OCI-LY1 (cell line): ENCODE measurements at regions not wholly inside any gene's neighbourhood (a gene's known extent, or its start where the extent isn't known, plus 50 kb on each side); places are given as distances from the start of the nearest gene placed in this dataset.

Experiments
- H2AFZ ChIP-seq: fragments of 200-600 bp; sonication (generic), shearing (Covaris generic); 2 replicates; pipeline ENCODE4 v1.6.0; 2014; ENCODE audit warnings: antibody characterized with exemption, mild to moderate bottlenecking, low read length
- H3F3A ChIP-seq: fragments of 200-600 bp; sonication (generic), shearing (Covaris generic); 2 replicates; pipeline ENCODE4 v1.6.0; 2014; ENCODE audit warnings: mild to moderate bottlenecking, antibody characterized with exemption, low read length, moderate library complexity; ENCODE audit not compliant: insufficient read depth
- H3K27ac ChIP-seq: fragments of 200-600 bp; sonication (generic); 2 replicates; pipeline ENCODE4 v1.5.1; 2014; ENCODE audit warnings: low read length, mixed run types, mild to moderate bottlenecking, low read depth; ENCODE audit not compliant: poor library complexity, severe bottlenecking
- H3K27me3 ChIP-seq: fragments of 200-600 bp; sonication (generic); 2 replicates; pipeline ENCODE4 v1.6.0; 2014; ENCODE audit warnings: antibody characterized with exemption, mild to moderate bottlenecking, low read length, moderate library complexity; ENCODE audit not compliant: insufficient read depth
- H3K36me3 ChIP-seq: fragments of 200-600 bp; sonication (generic); 2 replicates; pipeline ENCODE4 v1.6.1; 2014; ENCODE audit warnings: mild to moderate bottlenecking, antibody characterized with exemption, low read length, moderate library complexity, mixed read lengths; ENCODE audit not compliant: insufficient read depth
- H3K4me1 ChIP-seq: fragments of 200-600 bp; sonication (generic); 2 replicates; pipeline ENCODE4 v1.5.1; 2014; ENCODE audit warnings: mild to moderate bottlenecking, low read length, moderate library complexity; ENCODE audit not compliant: insufficient read depth, severe bottlenecking
- H3K4me2 ChIP-seq: fragments of 200-600 bp; sonication (generic), shearing (Covaris generic); 2 replicates; pipeline ENCODE4 v1.6.1; 2014; ENCODE audit warnings: low read length
- H3K4me3 ChIP-seq: fragments of 200-600 bp; sonication (generic); 2 replicates; pipeline ENCODE4 v1.5.1; 2014; ENCODE audit warnings: low read length, low read depth, mild to moderate bottlenecking, mixed read lengths; ENCODE audit not compliant: poor library complexity, severe bottlenecking
- H3K79me2 ChIP-seq: fragments of 200-600 bp; shearing (Covaris generic); 2 replicates; pipeline ENCODE4 v1.6.1; 2016; ENCODE audit warnings: mixed run types, low read length, mixed read lengths; ENCODE audit not compliant: insufficient read depth
- H3K9ac ChIP-seq: fragments of 200-600 bp; sonication (generic), shearing (Covaris generic); 2 replicates; pipeline ENCODE4 v1.6.1; 2014; ENCODE audit warnings: mild to moderate bottlenecking, low read length, mixed read lengths
- H3K9me2 ChIP-seq: fragments of 200-600 bp; sonication (generic), shearing (Covaris generic); 2 replicates; pipeline ENCODE4 v1.6.1; 2014; ENCODE audit warnings: low read depth, mild to moderate bottlenecking, low read length, mixed read lengths
- H3K9me3 ChIP-seq: fragments of 200-600 bp; shearing (Covaris generic); 2 replicates; pipeline ENCODE4 v1.6.1; 2014; ENCODE audit warnings: low read length, mixed read lengths
- H4K20me1 ChIP-seq: fragments of 200-600 bp; sonication (generic), shearing (Covaris generic); 2 replicates; pipeline ENCODE4 v1.6.0; 2016; ENCODE audit warnings: mild to moderate bottlenecking, low read length; ENCODE audit not compliant: insufficient read depth
- CTCF ChIP-seq: fragments of 200-600 bp; sonication (generic), shearing (Covaris generic); IDR thresholded peaks from 2 replicates; pipeline ENCODE4 v1.5.1; 2017; ENCODE audit warnings: mild to moderate bottlenecking, antibody characterized with exemption, low read length, moderate library complexity, mixed read lengths
- EZH2 ChIP-seq: fragments of 200-600 bp; sonication (generic), shearing (Covaris generic); IDR thresholded peaks from 2 replicates; pipeline ENCODE4 v1.8.0; 2017; ENCODE audit warnings: borderline replicate concordance, mixed run types, mild to moderate bottlenecking, antibody characterized with exemption, low read length, moderate library complexity, mixed read lengths

- H3K27ac ChIP-seq, result no peak overlapping the region
- no peaks in the 10 kb centered on the region for H3K79me2 ChIP-seq
- no peaks in the 10 kb centered on the region for H4K20me1 ChIP-seq
- no peak overlapping the region for H3K4me3 ChIP-seq
- no peak overlapping the region for H2AFZ ChIP-seq
- no peaks in the 10 kb centered on the region for H3K9me2 ChIP-seq
- no peaks in the 10 kb centered on the region for H3K36me3 ChIP-seq
- no peak overlapping the region for H3K9ac ChIP-seq
- no peaks in the 10 kb centered on the region for H3K4me1 ChIP-seq
- no peak overlapping the region for H3K4me2 ChIP-seq
- TF ChIP-seq EZH2 (no peak), CTCF (no peak)
- no peaks in the 10 kb centered on the region; the same call in 1 of the 2 replicates for H3K27me3 ChIP-seq
- H3K9me3 ChIP-seq, result no peaks in the 10 kb centered on the region
- no peaks in the 10 kb centered on the region for H3F3A ChIP-seq
Observed at GRCh38 chr15:31822463-31822862, 207.9 kb upstream of the CHRNA7 start.

GRCh38 chr15:31824024-31824423 lies 206.3 kb upstream of the CHRNA7 start:
- H3K4me1 ChIP-seq, result no peaks in the 10 kb centered on the region
- H3K9me2 ChIP-seq, result no peaks in the 10 kb centered on the region
- no peaks in the 10 kb centered on the region for H3K36me3 ChIP-seq
- H3K27me3 ChIP-seq, result no peaks in the 10 kb centered on the region; the same call in 1 of the 2 replicates
- H3K9ac ChIP-seq, result no peak overlapping the region
- H3K79me2 ChIP-seq, result no peaks in the 10 kb centered on the region
- TF ChIP-seq EZH2 (no peak), CTCF (no peak)
- H3K27ac ChIP-seq, result no peak overlapping the region
- H2AFZ ChIP-seq, result no peak overlapping the region
- H3K4me2 ChIP-seq, result no peak overlapping the region
- no peak overlapping the region for H3K4me3 ChIP-seq
- H3F3A ChIP-seq, result no peaks in the 10 kb centered on the region
- no peaks in the 10 kb centered on the region for H4K20me1 ChIP-seq
- no peaks in the 10 kb centered on the region for H3K9me3 ChIP-seq

- no peaks in the 10 kb centered on the region for H3F3A ChIP-seq
- no peaks in the 10 kb centered on the region for H3K27me3 ChIP-seq
- H3K4me3 ChIP-seq, result no peak overlapping the region
- H3K9me2 ChIP-seq, result no peaks in the 10 kb centered on the region
- H3K36me3 ChIP-seq, result no peaks in the 10 kb centered on the region
- H3K9ac ChIP-seq, result no peak overlapping the region
- H3K4me2 ChIP-seq, result no peak overlapping the region
- H2AFZ ChIP-seq, result no peak overlapping the region
- H3K9me3 ChIP-seq, result no peaks in the 10 kb centered on the region
- H3K27ac ChIP-seq, result no peak overlapping the region
- H4K20me1 ChIP-seq, result no peaks in the 10 kb centered on the region
- no peak for TF ChIP-seq CTCF
- TF ChIP-seq EZH2, result no peak
- no peaks in the 10 kb centered on the region for H3K79me2 ChIP-seq
- no peaks in the 10 kb centered on the region for H3K4me1 ChIP-seq
Observed at GRCh38 chr15:31828594-31828993, 201.7 kb upstream of the CHRNA7 start.
